NCI-H345 treated with DMSO at 0.1 percent for 48 hours (cell line): ENCODE measurements at regions not wholly inside any gene's neighbourhood (a gene's known extent, or its start where the extent isn't known, plus 50 kb on each side); places are given as distances from the start of the nearest gene placed in this dataset.

Experiments used
- DNase-seq: peaks from one replicate; lab custom pipeline; 2025; ENCODE audit not compliant: unreplicated experiment; lab: John Stamatoyannopoulos, UW

GRCh38 chr5:158644301-158644700 lies 455.4 kb downstream of the EBF1 start:
- DNase-seq: no peak

- DNase-seq: no peak
These were observed 455.9 kb downstream of the EBF1 start for GRCh38 chr5:158643840-158644239.

GRCh38 chr5:158642879-158643278 lies 456.8 kb downstream of the EBF1 start:
- no peak for DNase-seq

GRCh38 chr5:158641016-158641415 lies 458.7 kb downstream of the EBF1 start:
- no peak for DNase-seq

GRCh38 chr5:158640593-158640980 lies 459.1 kb downstream of the EBF1 start:
- no peak for DNase-seq

GRCh38 chr5:158639881-158640592 lies 459.7 kb downstream of the EBF1 start:
- DNase-seq: no peak

GRCh38 chr5:158638396-158638795 lies 461.3 kb downstream of the EBF1 start:
- no peak for DNase-seq

GRCh38 chr5:158637039-158637438 lies 462.7 kb downstream of the EBF1 start:
- DNase-seq: no peak

GRCh38 chr5:158635565-158635964 lies 464.2 kb downstream of the EBF1 start:
- no peak for DNase-seq

- no peak for DNase-seq
These were observed 465.0 kb downstream of the EBF1 start for GRCh38 chr5:158634714-158635113.

- DNase-seq: peak; percentile 10
These were observed 470.0 kb downstream of the EBF1 start for GRCh38 chr5:158629591-158630312.

GRCh38 chr5:158626718-158627117 lies 473.0 kb downstream of the EBF1 start:
- DNase-seq: no peak

GRCh38 chr5:158623971-158624370 lies 475.7 kb downstream of the EBF1 start:
- DNase-seq: no peak

GRCh38 chr5:158621391-158621790 lies 478.3 kb downstream of the EBF1 start:
- no peak for DNase-seq

GRCh38 chr5:158619083-158619788 lies 480.5 kb downstream of the EBF1 start:
- no peak for DNase-seq

GRCh38 chr5:158618256-158618655 lies 481.5 kb downstream of the EBF1 start:
- DNase-seq: no peak

- DNase-seq: no peak
These were observed 483.0 kb downstream of the EBF1 start for GRCh38 chr5:158616707-158617106.

- no peak for DNase-seq
These were observed 484.8 kb downstream of the EBF1 start for GRCh38 chr5:158614951-158615350.

- DNase-seq: no peak
These were observed 488.1 kb downstream of the EBF1 start for GRCh38 chr5:158611581-158611980.

GRCh38 chr5:158610051-158610415 lies 489.7 kb downstream of the EBF1 start:
- no peak for DNase-seq

GRCh38 chr5:158609333-158610050 lies 490.2 kb downstream of the EBF1 start:
- DNase-seq: no peak
